MCF 10A (cell line): ENCODE measurements at regions not wholly inside any gene's neighbourhood (a gene's known extent, or its start where the extent isn't known, plus 50 kb on each side); places are given as distances from the start of the nearest gene placed in this dataset.

Experiments
- BruUV-seq: library from RNA; stranded (reverse); fragments of 400-500 nt; replicated peaks from 2 replicates; lab custom pipeline; 2021; lab: Mats Ljungman, UMichigan
- CTCF ChIA-PET: fragments of 300-600 bp; sonication (Branson Sonifier 250); formaldehyde crosslinking; extraction: SDS; loops from one replicate; lab custom pipeline; 2021; ENCODE audit warnings: antibody characterized with exemption, inconsistent platforms; lab: Yijun Ruan, JAX
- POLR2A ChIA-PET: fragments of 300-600, 350-650 bp; sonication (Branson Sonifier 250); formaldehyde crosslinking; extraction: SDS; loops from one replicate; lab custom pipeline; 2020; ENCODE audit warnings: antibody characterized with exemption, inconsistent platforms; lab: Yijun Ruan, JAX
- DNase-seq: peaks from one replicate; pipeline ENCODE4 v3.0.0-alpha.2; 2018; ENCODE audit not compliant: unreplicated experiment
- H3K27ac Mint-ChIP-seq: one replicate; pipeline ENCODE4 v1.8.0; 2022; ENCODE audit warnings: mild to moderate bottlenecking, low read depth, mixed read lengths; ENCODE audit not compliant: unreplicated experiment
- H3K27me3 Mint-ChIP-seq: one replicate; pipeline ENCODE4 v1.8.0; 2022; ENCODE audit warnings: mixed read lengths; ENCODE audit not compliant: insufficient read depth, unreplicated experiment
- H3K36me3 Mint-ChIP-seq: one replicate; pipeline ENCODE4 v1.8.0; 2022; ENCODE audit warnings: mild to moderate bottlenecking, moderate library complexity, mixed read lengths; ENCODE audit not compliant: insufficient read depth, unreplicated experiment
- H3K4me1 Mint-ChIP-seq: one replicate; pipeline ENCODE4 v1.8.0; 2022; ENCODE audit warnings: mixed read lengths; ENCODE audit not compliant: insufficient read depth, unreplicated experiment
- H3K4me3 Mint-ChIP-seq: one replicate; pipeline ENCODE4 v1.8.0; 2022; ENCODE audit warnings: mild to moderate bottlenecking, moderate library complexity, mixed read lengths; ENCODE audit not compliant: unreplicated experiment
- H3K9me3 Mint-ChIP-seq: one replicate; pipeline ENCODE4 v1.8.0; 2022; ENCODE audit warnings: mixed read lengths; ENCODE audit not compliant: unreplicated experiment
- intact Hi-C: fragments of 100-400 bp; cut with micrococcal nuclease; formaldehyde crosslinking; loops from 2 replicates; pipeline ENCODE4 v1.14.1; 2022
- TF ChIP-seq, protein P1 (sequence below): fragments of 200-600 bp; IDR thresholded peaks from one replicate; pipeline ENCODE4 v1.8.0; 2022; ENCODE audit warnings: antibody characterized with exemption, mild to moderate bottlenecking; ENCODE audit not compliant: unreplicated experiment

DNA sequence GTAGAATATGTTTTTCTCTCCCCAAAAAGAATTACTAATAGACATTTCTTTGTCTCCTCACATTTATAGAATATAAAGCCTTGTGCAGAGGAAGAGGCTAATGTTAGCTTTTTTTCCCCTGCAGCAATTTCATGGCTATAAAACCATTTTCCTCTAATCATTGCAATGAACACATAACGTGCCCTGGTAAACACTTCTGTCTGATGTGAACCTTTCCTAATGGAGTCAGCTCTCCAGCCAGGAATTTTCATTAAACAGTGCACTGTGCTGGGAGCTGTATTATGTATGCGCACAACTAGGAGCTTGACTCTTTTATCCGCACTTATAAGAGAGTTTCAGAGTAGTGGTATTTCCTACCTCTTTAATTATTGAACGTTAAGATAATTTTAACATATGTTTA, 63.9 kb upstream of the SPATS2L start:
- Mint-ChIP-seq H3K36me3 (no peaks in the 10 kb centered on the region), H3K27me3 (no peaks in the 10 kb centered on the region), H3K27ac (no peak overlapping the region), H3K4me1 (no peaks in the 10 kb centered on the region), H3K9me3 (no peaks in the 10 kb centered on the region), H3K4me3 (no peak overlapping the region)
- DNase-seq: no peak
- BruUV-seq: no TSS peak
- TF ChIP-seq, protein P1, sequence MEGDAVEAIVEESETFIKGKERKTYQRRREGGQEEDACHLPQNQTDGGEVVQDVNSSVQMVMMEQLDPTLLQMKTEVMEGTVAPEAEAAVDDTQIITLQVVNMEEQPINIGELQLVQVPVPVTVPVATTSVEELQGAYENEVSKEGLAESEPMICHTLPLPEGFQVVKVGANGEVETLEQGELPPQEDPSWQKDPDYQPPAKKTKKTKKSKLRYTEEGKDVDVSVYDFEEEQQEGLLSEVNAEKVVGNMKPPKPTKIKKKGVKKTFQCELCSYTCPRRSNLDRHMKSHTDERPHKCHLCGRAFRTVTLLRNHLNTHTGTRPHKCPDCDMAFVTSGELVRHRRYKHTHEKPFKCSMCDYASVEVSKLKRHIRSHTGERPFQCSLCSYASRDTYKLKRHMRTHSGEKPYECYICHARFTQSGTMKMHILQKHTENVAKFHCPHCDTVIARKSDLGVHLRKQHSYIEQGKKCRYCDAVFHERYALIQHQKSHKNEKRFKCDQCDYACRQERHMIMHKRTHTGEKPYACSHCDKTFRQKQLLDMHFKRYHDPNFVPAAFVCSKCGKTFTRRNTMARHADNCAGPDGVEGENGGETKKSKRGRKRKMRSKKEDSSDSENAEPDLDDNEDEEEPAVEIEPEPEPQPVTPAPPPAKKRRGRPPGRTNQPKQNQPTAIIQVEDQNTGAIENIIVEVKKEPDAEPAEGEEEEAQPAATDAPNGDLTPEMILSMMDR: no peak
- ChIA-PET POLR2A (no interaction called here), CTCF (no interaction called here)
- intact Hi-C loops: no loop called here

DNA sequence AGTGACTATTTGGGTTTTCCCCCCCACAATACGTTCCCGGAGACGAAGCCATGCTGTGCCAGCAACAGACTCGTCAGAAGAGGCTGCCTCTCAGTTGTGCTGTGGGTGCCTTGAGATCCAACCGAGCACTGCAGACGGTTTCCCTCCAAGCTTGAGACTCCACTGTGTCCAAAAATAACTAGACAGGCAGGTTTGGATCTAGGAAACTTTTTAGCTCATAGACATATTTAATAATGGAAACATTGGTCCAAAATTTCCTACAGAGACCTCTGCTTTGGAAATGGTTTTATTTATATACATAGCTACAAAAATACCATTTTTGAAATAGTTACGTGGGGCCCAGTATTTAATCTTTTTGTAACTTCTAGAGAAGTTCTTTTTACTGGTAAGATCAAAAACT, 63.1 kb upstream of the SPATS2L start:
- DNase-seq: no peak
- intact Hi-C loops: no loop called here
- H3K4me1 Mint-ChIP-seq: no peaks in the 10 kb centered on the region
- ChIA-PET CTCF (interaction anchor here (0.6 to 0.7 kb wide), 3 partner anchors 106 to 266 kb away, joined by 3 to 4 read pairs (median 3); no protein-coding TSS in a partner anchor), POLR2A (no interaction called here)
- no peaks in the 10 kb centered on the region for H3K27me3 Mint-ChIP-seq
- TF ChIP-seq, protein P1: no peak
- H3K36me3 Mint-ChIP-seq: no peaks in the 10 kb centered on the region
- H3K9me3 Mint-ChIP-seq: no peaks in the 10 kb centered on the region
- no peak overlapping the region for H3K4me3 Mint-ChIP-seq
- no TSS peak for BruUV-seq
- H3K27ac Mint-ChIP-seq: no peak overlapping the region

DNA sequence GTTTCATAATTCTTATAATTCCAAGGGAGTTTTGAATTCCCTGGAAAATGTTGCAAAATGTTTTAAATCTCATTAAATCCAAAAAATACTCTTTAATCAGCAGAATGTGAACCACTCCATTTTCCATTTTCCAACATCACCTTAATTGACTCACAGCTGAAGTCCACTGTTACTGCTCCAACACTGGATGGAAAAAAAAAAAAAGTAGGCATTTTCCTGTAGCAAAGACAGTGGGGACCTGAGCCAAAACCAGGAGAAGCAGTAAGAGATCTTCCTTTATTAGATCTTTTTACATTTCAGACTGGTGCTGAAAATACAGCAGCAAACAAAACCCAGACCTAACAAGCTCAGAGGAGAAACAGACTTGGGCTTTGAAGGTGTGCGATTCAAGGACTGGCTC, 62.4 kb upstream of the SPATS2L start:
- TF ChIP-seq, protein P1: no peak
- BruUV-seq: no TSS peak
- POLR2A ChIA-PET: interaction anchor here (0.7 kb wide), 1 partner anchor 57 kb away, joined by 4 read pairs; no protein-coding TSS in a partner anchor
- Mint-ChIP-seq H3K4me3 (no peak overlapping the region), H3K36me3 (no peaks in the 10 kb centered on the region), H3K4me1 (no peaks in the 10 kb centered on the region), H3K27me3 (no peaks in the 10 kb centered on the region), H3K9me3 (no peaks in the 10 kb centered on the region), H3K27ac (no peak overlapping the region)
- CTCF ChIA-PET: interaction anchor here (0.6 to 1.1 kb wide), 4 partner anchors 12 to 647 kb away, joined by 3 to 4 read pairs (median 3); no protein-coding TSS in a partner anchor
- intact Hi-C loops: no loop called here
- no peak for DNase-seq

DNA sequence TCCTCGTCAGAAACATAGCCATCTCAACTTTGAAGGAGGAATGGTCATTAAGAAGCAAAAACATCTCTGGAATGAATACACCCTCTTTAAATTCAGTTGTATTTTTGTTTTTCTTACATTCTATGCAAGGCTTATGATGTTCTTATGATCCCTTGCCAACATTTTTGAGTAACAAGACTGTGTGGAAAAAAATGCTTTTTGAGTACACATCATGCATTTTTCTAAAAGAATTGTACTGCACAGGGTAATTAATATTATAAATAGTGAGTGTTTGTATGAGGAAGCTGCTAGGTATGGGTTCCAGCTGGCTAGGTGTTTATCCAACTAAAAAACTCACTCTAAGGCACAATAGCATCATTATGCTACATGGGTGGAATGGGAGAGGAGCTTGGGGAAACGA, 59.0 kb upstream of the SPATS2L start:
- no peak for DNase-seq
- Mint-ChIP-seq H3K4me1 (no peaks in the 10 kb centered on the region), H3K36me3 (no peaks in the 10 kb centered on the region), H3K9me3 (no peaks in the 10 kb centered on the region), H3K27me3 (no peaks in the 10 kb centered on the region), H3K4me3 (no peak overlapping the region), H3K27ac (no peak overlapping the region)
- TF ChIP-seq, protein P1: no peak
- CTCF ChIA-PET: interaction anchor here (0.6 kb wide), 1 partner anchor 116 kb away, joined by 4 read pairs; no protein-coding TSS in a partner anchor
- POLR2A ChIA-PET: no interaction called here
- no TSS peak for BruUV-seq
- intact Hi-C loops: no loop called here
